ENCODE measurements at regions not wholly inside any gene's neighbourhood (a gene's known extent, or its start where the extent isn't known, plus 50 kb on each side); places are given as distances from the start of the nearest gene placed in this dataset.

GRCh38 chr20:6388671-6389197, 265.9 kb upstream of the FERMT1 start:
- no peak for TF ChIP-seq CTCF (IDR thresholded peaks at IDR 0.05; ENCODE audit: low read depth, low read length)
- ChIA-PET CTCF (no interaction called here), POLR2A (no interaction called here)
- DNase-seq (ENCODE audit: low read depth, low spot score): no peak
- Histone ChIP-seq H3K9me3 (ENCODE audit: control insufficient read depth, insufficient read depth, low read length) (no peaks in the 10 kb centered on the region), H3K27me3 (ENCODE audit: control insufficient read depth, insufficient read depth, low read length) (no peaks in the 10 kb centered on the region), H3K27ac (ENCODE audit: low read depth, low read length) (no peak overlapping the region), H3K4me3 (ENCODE audit: low read depth, low read length) (no peak overlapping the region)

GRCh38 chr20:6384956-6385486, 262.2 kb upstream of the FERMT1 start:
- Histone ChIP-seq H3K27ac (ENCODE audit: low read depth, low read length) (no peak overlapping the region), H3K4me3 (ENCODE audit: low read depth, low read length) (no peak overlapping the region), H3K27me3 (ENCODE audit: control insufficient read depth, insufficient read depth, low read length) (no peaks in the 10 kb centered on the region), H3K9me3 (ENCODE audit: control insufficient read depth, insufficient read depth, low read length) (no peaks in the 10 kb centered on the region)
- no peak for DNase-seq (ENCODE audit: low read depth, low spot score)
- ChIA-PET POLR2A (no interaction called here), CTCF (no interaction called here)
- no peak for TF ChIP-seq CTCF (IDR thresholded peaks at IDR 0.05; ENCODE audit: low read depth, low read length)

DNA sequence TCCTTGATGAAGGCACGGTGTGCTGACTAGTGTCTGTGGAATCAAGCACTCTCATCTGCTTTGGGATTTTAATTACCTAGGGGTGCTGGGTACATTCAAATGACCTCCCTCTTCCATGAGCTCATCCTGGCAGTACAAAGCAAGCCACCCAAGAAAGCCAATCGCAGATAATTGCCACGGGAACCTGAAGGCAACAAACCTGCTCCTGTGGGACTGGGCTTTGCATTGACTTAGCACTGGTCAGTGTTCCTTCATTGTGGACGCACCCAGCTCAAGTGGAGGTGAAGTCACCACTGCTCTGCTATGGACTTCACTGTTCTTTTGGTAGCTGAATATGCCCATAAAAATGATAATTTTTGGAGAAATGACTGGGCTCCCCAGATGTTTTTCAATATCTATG, 261.6 kb upstream of the FERMT1 start:
- no peak for TF ChIP-seq CTCF (IDR thresholded peaks at IDR 0.05; ENCODE audit: low read depth, low read length)
- Histone ChIP-seq H3K27ac (ENCODE audit: low read depth, low read length) (no peak overlapping the region), H3K9me3 (ENCODE audit: control insufficient read depth, insufficient read depth, low read length) (no peaks in the 10 kb centered on the region), H3K27me3 (ENCODE audit: control insufficient read depth, insufficient read depth, low read length) (no peaks in the 10 kb centered on the region), H3K4me3 (ENCODE audit: low read depth, low read length) (no peak overlapping the region)
- CTCF ChIA-PET: interaction anchor here (0.6 kb wide), 1 partner anchor 62 kb away, joined by 3 read pairs; no protein-coding TSS in a partner anchor
- DNase-seq (ENCODE audit: low read depth, low spot score): no peak
- POLR2A ChIA-PET: no interaction called here

DNA sequence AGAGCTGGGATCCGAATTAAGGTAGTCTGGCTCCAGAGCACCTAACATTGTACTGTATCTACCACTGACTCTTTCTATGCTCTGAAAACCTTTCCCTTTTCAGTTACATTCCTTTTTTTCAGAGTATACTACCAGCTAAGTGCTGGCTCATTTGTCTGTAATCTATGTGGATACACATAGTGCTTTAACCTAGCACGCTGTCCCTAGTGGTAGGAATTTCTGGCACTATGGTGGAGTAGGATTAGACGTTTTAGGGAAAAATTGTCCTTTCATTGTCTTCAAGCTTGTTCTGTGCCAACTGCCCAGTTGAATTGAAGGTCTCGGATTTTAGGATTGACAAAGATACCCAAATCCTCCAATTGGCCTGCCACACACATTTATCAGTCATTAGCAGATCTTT, 259.1 kb upstream of the FERMT1 start:
- Histone ChIP-seq H3K27ac (ENCODE audit: low read depth, low read length) (no peak overlapping the region), H3K27me3 (ENCODE audit: control insufficient read depth, insufficient read depth, low read length) (peaks cover 2% of the 10 kb centered on the region), H3K4me3 (ENCODE audit: low read depth, low read length) (no peak overlapping the region), H3K9me3 (ENCODE audit: control insufficient read depth, insufficient read depth, low read length) (no peaks in the 10 kb centered on the region)
- POLR2A ChIA-PET: no interaction called here
- peak; percentile 68 for TF ChIP-seq CTCF (IDR thresholded peaks at IDR 0.05; ENCODE audit: low read depth, low read length)
- CTCF ChIA-PET: interaction anchor here (0.6 to 2.7 kb wide), 19 partner anchors 10 to 384 kb away, joined by 3 to 19 read pairs (median 3); no protein-coding TSS in a partner anchor
- DNase-seq (ENCODE audit: low read depth, low spot score): peak; percentile 2

- ChIA-PET CTCF (no interaction called here), POLR2A (no interaction called here)
- Histone ChIP-seq H3K9me3 (ENCODE audit: control insufficient read depth, insufficient read depth, low read length) (no peaks in the 10 kb centered on the region), H3K27ac (ENCODE audit: low read depth, low read length) (no peak overlapping the region), H3K27me3 (ENCODE audit: control insufficient read depth, insufficient read depth, low read length) (no peaks in the 10 kb centered on the region), H3K4me3 (ENCODE audit: low read depth, low read length) (no peak overlapping the region)
- TF ChIP-seq CTCF (IDR thresholded peaks at IDR 0.05; ENCODE audit: low read depth, low read length): no peak
- no peak for DNase-seq (ENCODE audit: low read depth, low spot score)
Observed at GRCh38 chr20:6362245-6362644, 239.4 kb upstream of the FERMT1 start.

All from AG04450 (cell line).